WI38 (cell line): ENCODE measurements at regions not wholly inside any gene's neighbourhood (a gene's known extent, or its start where the extent isn't known, plus 50 kb on each side); places are given as distances from the start of the nearest gene placed in this dataset.

Source experiments
- H3K4me3 ChIP-seq: 2 replicates; pipeline ENCODE4 v1.5.1; 2011; ENCODE audit warnings: low read depth, mild to moderate bottlenecking, control low read depth, low read length
- CTCF ChIP-seq: IDR thresholded peaks from 2 replicates; pipeline ENCODE4 v1.5.1; 2012; ENCODE audit warnings: low read depth, mild to moderate bottlenecking, control low read depth, low read length

GRCh38 chr15:70504988-70505387, 258.4 kb downstream of the UACA start:
- H3K4me3 ChIP-seq, result no peak overlapping the region
- no peak for TF ChIP-seq CTCF

- no peak for TF ChIP-seq CTCF
- H3K4me3 ChIP-seq, result no peak overlapping the region
These were observed 258.9 kb downstream of the UACA start for GRCh38 chr15:70504299-70504951.

- no peak for TF ChIP-seq CTCF
- no peak overlapping the region for H3K4me3 ChIP-seq
These were observed 259.5 kb downstream of the UACA start for GRCh38 chr15:70503798-70504298.

- TF ChIP-seq CTCF, result no peak
- no peak overlapping the region for H3K4me3 ChIP-seq
These were observed 260.1 kb downstream of the UACA start for GRCh38 chr15:70503073-70503745.

GRCh38 chr15:70502529-70502928, 260.8 kb downstream of the UACA start:
- no peak overlapping the region for H3K4me3 ChIP-seq
- TF ChIP-seq CTCF, result no peak

GRCh38 chr15:70501849-70502248, 261.5 kb downstream of the UACA start:
- no peak for TF ChIP-seq CTCF
- H3K4me3 ChIP-seq, result no peak overlapping the region

GRCh38 chr15:70501121-70501727, 262.1 kb downstream of the UACA start:
- no peak overlapping the region for H3K4me3 ChIP-seq
- TF ChIP-seq CTCF, result no peak
